GM12878 (cell line): ENCODE measurements at regions not wholly inside any gene's neighbourhood (a gene's known extent, or its start where the extent isn't known, plus 50 kb on each side); places are given as distances from the start of the nearest gene placed in this dataset.

Source experiments
- CHD2 ChIP-seq: IDR thresholded peaks from 2 replicates; pipeline ENCODE4 v1.6.1; 2011; ENCODE audit warnings: low read depth, low read length, improper control_type of control experiment, borderline replicate concordance
- CREB1 ChIP-seq: IDR thresholded peaks from 2 replicates; pipeline ENCODE4 v1.6.1; 2012; ENCODE audit warnings: low read depth, mild to moderate bottlenecking, inconsistent platforms
- GATAD2B ChIP-seq: fragments of 450-650 bp; conservative IDR thresholded peaks from 2 replicates; pipeline ENCODE4 v1.6.1; 2017; ENCODE audit warnings: low read depth, mild to moderate bottlenecking, moderate library complexity
- NBN ChIP-seq: fragments of 450-650 bp; IDR thresholded peaks from 2 replicates; pipeline ENCODE4 v1.6.1; 2016
- ZBTB4 ChIP-seq: fragments of 450-650 bp; formaldehyde crosslinking; IDR thresholded peaks from 2 replicates; pipeline ENCODE4 v1.4.0; 2022; ENCODE audit warnings: mild to moderate bottlenecking, moderate library complexity
- ZNF592 ChIP-seq: fragments of 450-650 bp; IDR thresholded peaks from 2 replicates; pipeline ENCODE4 v1.6.1; 2017; ENCODE audit warnings: mild to moderate bottlenecking, moderate library complexity
- ZNF622 ChIP-seq: fragments of 450-650 bp; IDR thresholded peaks from 2 replicates; pipeline ENCODE4 v1.6.1; 2017; ENCODE audit warnings: mild to moderate bottlenecking, inconsistent platforms
- TF ChIP-seq, protein P1 (sequence below): IDR thresholded peaks from 2 replicates; pipeline ENCODE4 v1.6.1; 2012; ENCODE audit warnings: low read depth, low read length, improper control_type of control experiment

- TF ChIP-seq ZNF592 (no peak), GATAD2B (no peak), CHD2 (no peak), NBN (no peak), CREB1 (no peak), ZBTB4 (CRISPR knock-in tag) (no peak), ZNF622 (no peak)
- TF ChIP-seq, protein P1, sequence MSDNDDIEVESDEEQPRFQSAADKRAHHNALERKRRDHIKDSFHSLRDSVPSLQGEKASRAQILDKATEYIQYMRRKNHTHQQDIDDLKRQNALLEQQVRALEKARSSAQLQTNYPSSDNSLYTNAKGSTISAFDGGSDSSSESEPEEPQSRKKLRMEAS = no peak
Observed at GRCh38 chr17:79288950-79289349, 214.3 kb downstream of the ENGASE start (continued).
